HG02870 (cell line): ENCODE measurements at regions not wholly inside any gene's neighbourhood (a gene's known extent, or its start where the extent isn't known, plus 50 kb on each side); places are given as distances from the start of the nearest gene placed in this dataset.

Experiments used
- ATAC-seq: cut with Tn5 transposase; IDR thresholded peaks from one replicate; pipeline ENCODE4 v1.9.1; 2021; ENCODE audit warnings: mild to moderate bottlenecking, moderate library complexity; ENCODE audit not compliant: unreplicated experiment

GRCh38 chr18:38402509-38402908, 836.9 kb upstream of the CELF4 start:
- no peak for ATAC-seq

- no peak for ATAC-seq
These were observed 831.5 kb upstream of the CELF4 start for GRCh38 chr18:38397094-38397493.

GRCh38 chr18:38386146-38386545, 820.5 kb upstream of the CELF4 start:
- ATAC-seq, result no peak

DNA sequence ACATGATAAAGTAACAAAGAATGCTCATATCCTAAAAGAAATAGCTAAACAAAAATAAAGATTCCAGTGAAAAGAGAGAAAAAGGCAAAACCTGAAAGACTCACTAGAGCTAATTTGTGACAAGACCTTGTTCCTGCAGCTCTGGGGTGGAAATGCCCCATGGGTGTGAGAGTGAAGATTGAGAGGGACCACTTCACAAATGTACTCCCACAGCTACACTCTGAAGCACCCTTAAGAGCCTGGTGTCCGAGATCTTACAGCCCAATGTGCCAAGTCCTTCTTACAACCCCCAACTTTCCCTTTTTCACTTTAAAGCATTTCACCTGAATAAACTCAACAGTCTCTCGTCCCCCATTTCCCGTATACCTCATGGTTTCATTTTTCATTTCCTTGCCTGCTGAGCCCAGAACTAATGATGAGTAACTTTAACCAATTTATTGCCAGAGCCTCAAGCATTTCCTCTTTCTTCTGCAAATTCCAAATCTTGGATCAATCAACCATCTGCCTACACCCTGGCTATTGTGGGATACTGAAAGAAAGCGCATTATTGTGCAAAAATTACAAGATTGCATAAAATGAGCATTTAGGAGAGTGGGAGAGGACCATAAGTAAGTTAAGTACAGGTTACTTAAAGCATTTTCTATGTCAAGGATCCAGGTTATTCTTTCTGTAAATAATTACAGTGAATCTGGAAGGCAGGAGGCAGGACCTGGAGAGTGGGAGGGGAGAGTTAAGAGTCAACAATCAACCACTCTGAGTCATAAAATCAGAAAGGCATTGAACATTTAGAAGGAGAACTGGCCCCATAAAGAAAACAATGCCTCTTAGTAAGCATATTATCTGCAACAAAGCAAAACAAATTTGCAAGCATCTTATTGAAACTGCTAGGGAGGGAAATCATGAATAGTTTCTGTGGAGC, 804.4 kb upstream of the CELF4 start:
- no peak for ATAC-seq

DNA sequence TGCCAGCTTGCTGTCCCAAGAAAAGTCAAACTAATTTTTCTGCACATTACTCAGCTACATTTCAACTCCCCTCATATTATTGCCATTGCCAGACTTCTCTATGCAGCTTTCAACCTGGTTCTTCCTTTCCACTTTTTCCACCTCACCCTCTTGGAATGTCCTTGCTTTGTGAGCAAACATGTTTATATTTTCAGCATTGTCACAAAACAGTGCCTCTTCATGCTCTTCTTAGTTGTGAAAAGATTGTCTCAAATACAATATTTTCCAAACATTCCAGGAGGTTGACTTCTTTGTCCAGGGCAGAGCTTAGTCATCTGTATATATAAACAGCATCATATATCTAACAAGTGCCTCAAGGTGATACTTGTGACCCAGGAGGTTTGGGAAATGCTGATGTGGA, 803.3 kb upstream of the CELF4 start:
- no peak for ATAC-seq

DNA sequence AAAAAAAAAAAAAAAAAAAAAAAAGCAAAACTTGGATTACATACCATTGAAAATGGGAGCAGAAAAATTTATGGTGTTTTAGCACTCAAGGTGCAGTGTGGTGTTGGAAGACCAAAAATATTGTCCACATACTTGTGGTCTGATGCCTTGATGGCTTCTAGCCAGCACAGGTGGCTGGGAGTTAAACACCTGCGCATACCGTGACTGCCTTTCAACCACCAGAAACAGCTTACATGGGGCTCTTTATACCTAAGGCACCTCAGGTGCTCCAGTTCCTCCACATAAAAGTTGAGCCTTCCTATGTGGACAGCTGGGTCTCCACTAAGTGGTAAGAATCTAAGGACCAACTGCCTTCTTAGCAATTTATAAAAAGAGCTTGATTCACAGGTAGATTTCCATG, 802.6 kb upstream of the CELF4 start:
- no peak for ATAC-seq

DNA sequence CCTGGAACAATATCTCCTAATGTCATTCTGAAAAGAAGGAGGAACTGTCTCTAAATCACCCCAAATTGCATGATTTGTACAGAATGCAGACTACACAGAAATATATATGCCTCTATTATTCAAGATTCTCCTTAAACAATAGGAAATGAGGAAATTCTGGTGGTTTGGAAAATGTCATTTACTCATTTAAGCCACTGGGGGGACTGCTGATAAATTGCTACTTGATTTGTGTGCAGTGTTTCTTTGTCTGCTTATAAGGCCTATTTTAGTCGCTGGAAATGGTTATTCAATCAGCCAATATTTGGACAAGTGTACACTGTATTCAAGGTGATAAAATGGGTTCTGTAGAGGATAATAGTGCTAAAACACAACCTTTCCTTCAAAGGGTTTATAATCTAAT, 801.9 kb upstream of the CELF4 start:
- no peak for ATAC-seq

DNA sequence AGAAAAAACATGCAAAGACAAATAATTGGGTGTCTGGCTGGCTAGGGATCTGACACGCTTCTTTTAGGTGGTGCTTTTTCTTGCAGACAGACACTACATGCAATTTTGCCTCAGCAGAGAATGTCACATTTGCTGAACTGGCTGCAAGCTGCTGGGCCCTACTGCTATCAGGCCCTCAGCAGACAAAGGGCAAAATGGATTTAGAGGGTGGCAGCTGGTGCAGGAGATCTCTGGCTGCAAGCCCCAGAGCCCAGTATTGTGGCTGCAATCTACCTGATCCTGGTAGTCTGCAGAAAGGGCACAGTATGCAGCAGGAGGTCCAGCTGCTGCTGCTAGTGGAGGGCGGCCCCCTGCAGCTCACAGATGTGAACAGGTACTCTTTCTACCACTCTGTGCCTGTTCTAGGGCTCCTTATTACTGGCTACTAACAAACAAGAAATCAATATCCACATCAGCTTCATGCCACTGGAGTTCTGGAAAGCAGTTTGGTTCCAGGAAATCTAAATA, 796.7 kb upstream of the CELF4 start:
- no peak for ATAC-seq

- ATAC-seq, result no peak
These were observed 793.4 kb upstream of the CELF4 start for GRCh38 chr18:38358805-38359657.

DNA sequence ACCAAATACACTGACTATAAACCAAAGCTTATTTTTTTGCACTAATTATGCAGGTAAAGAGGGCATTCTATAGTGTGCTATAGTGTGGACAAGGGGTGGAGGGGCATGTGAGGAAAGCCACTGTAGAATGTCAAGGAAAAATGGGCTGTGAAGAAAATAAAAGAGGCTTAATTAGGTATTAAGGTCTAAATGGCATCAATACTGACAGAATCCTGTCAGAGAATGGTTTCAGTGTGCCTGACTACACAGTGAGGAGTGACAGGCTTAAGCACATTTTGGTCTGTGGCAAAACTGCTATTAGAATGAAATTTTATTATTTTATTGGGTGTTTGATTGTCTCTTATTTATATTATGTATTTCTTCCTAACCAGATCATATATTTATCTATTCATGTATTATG, 787.6 kb upstream of the CELF4 start:
- ATAC-seq, result no peak

DNA sequence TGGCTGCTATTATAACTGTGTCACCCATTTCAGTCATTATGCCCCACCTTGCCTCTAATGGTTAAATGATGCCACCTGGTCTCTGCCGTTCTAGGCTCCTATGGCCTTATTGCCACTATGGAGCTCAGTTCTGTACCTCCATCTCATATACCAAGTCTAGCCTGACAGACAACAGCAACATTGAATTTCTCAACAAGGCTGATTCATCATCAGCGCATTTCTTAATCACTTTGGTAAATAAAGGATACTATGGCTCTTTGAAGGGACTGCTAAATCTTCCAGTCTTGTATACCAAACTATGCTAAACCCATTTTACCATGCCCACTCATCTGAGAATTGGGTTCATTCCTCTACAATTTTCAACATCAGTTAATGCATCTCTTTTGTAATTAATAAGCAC, 784.5 kb upstream of the CELF4 start:
- ATAC-seq, result no peak

DNA sequence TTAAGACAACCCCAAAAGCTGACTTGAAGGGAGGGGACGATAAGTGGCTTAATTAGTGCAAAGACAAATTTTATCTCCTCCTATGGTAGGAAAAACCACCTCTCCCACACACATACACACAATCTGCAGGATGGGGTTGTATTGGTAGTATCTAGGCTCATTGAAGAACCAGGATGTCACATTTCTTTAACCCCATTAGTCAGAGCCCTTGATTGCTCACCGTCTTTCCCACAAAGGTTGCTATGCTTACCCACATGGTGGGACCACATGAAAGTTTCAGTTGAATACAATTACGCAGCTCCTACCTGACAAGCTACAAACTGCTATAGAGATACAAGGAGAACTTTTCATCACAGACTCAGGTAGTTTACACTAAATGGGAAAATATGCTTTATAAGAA, 765.0 kb upstream of the CELF4 start:
- no peak for ATAC-seq

- no peak for ATAC-seq
These were observed 763.5 kb upstream of the CELF4 start for GRCh38 chr18:38329145-38329544.

GRCh38 chr18:38322206-38322605, 756.6 kb upstream of the CELF4 start:
- ATAC-seq, result no peak

- ATAC-seq, result no peak
These were observed 755.7 kb upstream of the CELF4 start for GRCh38 chr18:38321262-38321661.

DNA sequence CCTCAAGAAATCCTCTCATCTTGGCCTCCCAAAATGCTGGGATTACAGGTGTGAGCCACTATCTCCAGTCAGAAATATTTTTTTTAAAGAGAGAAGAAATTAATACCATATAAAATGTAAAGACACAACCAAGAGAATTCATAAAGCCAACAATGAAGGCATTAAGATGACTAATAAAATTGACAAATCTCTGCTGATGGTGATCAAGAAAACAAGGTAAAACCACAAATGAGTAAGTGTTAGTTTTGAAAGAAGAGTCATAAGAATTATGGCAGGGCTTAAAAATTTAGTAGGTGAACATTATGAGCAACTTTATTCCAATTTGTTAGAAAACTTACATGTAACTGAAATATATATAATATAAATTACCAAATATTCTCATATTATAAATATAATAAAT, 752.8 kb upstream of the CELF4 start:
- no peak for ATAC-seq

DNA sequence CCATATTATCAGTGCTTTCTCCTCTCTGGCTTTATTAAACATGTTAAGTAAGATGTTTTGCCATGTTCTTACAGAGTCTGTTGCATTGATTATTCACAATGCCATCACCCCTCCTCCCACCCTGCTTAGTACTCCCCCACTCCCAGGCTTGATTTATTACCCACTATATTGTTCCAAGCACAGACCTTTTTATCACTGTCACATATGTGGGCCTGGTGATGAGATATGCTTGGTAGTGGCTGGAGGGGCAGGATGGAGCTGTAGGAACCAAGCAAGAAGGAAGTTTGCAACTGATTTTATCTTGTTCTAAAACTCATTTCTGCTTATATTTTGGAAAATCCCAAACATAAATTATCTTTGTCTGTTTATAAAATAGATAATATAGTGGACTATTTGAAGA, 748.2 kb upstream of the CELF4 start:
- ATAC-seq, result no peak

- ATAC-seq, result no peak
These were observed 746.9 kb upstream of the CELF4 start for GRCh38 chr18:38312532-38312931.

DNA sequence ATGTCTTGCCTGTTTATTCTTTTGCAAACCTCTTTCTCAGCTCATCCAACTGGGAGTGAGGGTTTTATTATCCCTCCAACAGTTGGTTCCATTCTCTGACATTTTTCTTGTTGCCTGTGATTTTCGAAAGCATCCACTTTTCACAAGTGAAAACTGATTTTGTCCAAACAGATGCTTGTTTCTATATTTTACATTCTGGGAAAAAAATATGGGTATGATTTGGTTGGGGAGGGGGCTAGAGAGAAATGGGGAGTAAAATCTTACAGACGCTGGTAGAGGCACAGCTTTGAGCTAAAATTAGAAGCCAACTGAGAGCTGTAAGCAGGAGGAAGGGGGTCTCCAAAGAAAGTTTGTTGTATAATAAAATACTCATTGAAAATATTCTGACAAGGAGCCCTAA, 745.3 kb upstream of the CELF4 start:
- ATAC-seq, result no peak

- ATAC-seq, result no peak
These were observed 742.3 kb upstream of the CELF4 start for GRCh38 chr18:38307914-38308313.

DNA sequence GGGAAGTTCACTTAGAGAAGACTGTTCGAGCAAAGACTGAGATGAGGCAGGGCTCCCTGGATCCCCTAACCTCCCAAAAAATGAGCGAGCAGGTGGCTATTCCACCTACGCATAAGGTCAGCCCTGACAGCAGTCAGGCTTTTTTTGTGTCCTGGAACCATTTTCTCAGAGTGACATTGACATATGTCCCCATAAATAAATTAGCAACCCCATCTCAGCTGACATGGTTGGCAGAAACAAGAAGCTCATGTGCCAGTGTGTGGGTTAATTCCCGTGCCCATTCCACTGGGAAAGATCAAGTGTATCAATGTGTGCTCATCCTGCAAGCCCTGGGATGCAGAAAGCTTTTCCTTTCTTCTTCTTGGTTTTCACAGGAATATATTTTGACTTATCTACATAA, 740.4 kb upstream of the CELF4 start:
- ATAC-seq, result no peak

- no peak for ATAC-seq
These were observed 736.0 kb upstream of the CELF4 start for GRCh38 chr18:38301621-38302020.
